Epithelial cell of proximal tubule (primary cell): ENCODE measurements at regions not wholly inside any gene's neighbourhood (a gene's known extent, or its start where the extent isn't known, plus 50 kb on each side); places are given as distances from the start of the nearest gene placed in this dataset.

Experiments used
- DNase-seq: peaks from one replicate; pipeline ENCODE4 v3.0.0-alpha.2; 2011; ENCODE audit warnings: low read depth
- H3K4me3 ChIP-seq: 2 replicates; pipeline ENCODE4 v1.5.1; 2011; ENCODE audit warnings: low read depth, mild to moderate bottlenecking, low read length
- TF ChIP-seq, protein P1 (sequence below): conservative IDR thresholded peaks from 2 replicates; pipeline ENCODE4 v1.5.1; 2012; ENCODE audit warnings: low read depth, mild to moderate bottlenecking, low read length

DNA sequence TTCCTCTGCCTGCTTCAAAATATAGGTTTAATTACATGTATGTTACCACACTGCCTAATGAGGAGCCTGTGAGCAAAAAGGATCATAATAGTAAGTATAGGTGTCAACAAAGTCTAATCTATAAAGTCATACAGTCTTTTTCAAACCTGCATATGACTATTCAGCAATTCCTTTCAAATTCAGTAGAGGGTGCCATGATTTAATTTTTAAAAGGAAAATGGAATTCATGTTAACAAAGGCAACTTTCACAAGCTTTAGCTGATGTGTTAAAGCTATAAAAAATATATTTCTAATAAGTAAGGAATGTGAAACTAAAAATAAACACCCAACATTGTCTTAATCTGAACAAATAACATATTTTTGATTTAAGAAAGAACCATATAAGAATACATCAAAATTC is 52.1 kb downstream of the MPP7 start:
- no peak for DNase-seq
- TF ChIP-seq, protein P1, sequence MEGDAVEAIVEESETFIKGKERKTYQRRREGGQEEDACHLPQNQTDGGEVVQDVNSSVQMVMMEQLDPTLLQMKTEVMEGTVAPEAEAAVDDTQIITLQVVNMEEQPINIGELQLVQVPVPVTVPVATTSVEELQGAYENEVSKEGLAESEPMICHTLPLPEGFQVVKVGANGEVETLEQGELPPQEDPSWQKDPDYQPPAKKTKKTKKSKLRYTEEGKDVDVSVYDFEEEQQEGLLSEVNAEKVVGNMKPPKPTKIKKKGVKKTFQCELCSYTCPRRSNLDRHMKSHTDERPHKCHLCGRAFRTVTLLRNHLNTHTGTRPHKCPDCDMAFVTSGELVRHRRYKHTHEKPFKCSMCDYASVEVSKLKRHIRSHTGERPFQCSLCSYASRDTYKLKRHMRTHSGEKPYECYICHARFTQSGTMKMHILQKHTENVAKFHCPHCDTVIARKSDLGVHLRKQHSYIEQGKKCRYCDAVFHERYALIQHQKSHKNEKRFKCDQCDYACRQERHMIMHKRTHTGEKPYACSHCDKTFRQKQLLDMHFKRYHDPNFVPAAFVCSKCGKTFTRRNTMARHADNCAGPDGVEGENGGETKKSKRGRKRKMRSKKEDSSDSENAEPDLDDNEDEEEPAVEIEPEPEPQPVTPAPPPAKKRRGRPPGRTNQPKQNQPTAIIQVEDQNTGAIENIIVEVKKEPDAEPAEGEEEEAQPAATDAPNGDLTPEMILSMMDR, result peak; percentile 60
- H3K4me3 ChIP-seq, result no peak overlapping the region

DNA sequence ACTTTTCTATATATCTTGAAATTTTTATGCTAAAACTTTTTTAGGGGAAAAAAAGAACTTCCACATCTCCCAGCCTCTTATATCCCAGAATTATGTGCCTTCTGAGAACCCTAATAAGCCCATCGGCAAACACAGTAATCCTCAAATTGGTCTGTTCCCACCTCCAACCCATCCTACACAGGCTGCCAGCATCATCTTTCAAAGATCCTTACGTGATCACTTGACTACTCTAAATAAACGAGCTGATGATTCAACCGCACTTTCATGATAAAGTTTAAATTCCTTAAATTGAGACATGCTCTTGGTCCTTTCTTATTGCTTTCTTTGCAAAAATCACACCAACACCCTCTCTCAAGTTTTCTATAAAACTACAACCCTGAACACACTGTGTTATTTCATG is 52.5 kb downstream of the MPP7 start:
- no peak overlapping the region for H3K4me3 ChIP-seq
- TF ChIP-seq, protein P1, result no peak
- no peak for DNase-seq

DNA sequence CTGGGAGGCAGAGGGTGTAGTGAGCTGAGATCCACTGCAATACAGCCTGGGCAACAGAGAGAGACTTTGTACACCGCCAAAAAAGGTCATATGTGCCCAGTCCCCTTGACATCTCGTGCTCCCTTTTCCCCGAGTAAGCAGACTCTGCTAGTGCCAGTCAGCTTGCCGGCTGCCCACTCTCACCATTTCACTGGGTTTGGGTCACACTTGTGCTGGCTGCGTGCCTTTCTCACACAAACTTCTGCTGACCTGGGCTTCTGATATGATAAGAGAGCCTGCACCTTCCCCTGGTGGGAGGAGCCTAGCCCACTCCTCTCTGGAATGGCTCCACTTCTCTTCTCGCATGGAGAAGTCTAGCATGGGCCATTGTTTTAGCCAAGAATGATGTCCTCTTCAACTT is 53.4 kb downstream of the MPP7 start:
- TF ChIP-seq, protein P1, result no peak
- H3K4me3 ChIP-seq, result no peak overlapping the region
- no peak for DNase-seq

DNA sequence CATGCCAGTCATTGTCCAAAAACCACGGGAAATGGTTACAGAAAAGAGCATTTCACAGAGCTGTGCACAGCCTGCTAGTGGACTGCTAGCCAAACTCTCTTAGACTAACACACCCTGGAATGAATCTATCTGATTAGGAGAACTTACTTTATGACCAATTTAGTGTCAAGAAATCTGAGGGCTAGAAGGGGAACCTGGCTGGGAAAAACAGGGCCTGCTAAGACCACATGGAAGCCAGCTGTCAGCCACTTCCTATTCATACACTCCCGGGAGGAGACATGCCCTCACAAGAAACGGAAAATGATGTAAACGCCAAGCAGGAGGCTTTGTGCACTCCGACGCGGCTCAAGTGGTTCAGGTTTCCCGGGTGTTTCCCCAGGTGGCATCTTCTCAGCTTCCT is 54.8 kb downstream of the MPP7 start:
- TF ChIP-seq, protein P1, result no peak
- no peak overlapping the region for H3K4me3 ChIP-seq
- no peak for DNase-seq

DNA sequence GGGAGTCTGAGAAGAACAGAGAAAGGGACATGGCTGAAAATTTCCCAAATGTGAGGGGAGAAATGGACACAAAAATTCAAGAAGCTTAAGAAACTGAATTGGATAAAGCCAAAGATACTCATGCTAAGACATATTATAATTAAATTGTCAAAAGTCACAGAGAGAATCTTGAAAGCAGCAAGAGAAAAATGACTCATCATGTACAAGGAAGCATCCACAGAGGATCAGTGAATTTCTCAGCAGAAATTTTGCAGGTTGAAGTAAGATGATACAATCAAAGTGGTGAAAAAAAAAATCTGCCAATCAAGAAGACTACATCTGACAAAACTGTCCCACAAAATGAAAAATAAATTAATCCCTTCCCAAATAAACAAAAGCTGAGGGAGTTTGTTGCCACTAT is 56.8 kb downstream of the MPP7 start:
- TF ChIP-seq, protein P1, result no peak
- no peak overlapping the region for H3K4me3 ChIP-seq
- no peak for DNase-seq

DNA sequence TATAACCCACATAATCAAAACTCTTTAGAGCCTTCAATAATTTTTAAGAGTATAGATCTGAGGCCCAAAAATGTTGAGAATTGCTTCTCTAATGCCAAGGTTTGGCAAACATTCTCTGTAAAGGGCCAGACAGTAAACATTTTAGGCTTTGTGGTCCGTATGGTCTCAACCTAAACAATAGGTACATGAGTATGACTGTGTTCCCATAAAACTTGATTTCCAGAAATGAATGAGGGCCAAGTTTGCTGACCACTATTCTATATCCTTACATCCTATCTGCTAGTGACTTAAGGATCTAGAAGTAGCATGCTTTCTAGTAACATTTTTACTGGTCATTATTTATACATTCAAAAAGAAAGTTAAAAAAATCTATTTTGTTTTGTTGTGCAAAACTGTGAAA is 58.9 kb downstream of the MPP7 start:
- no peak for DNase-seq
- TF ChIP-seq, protein P1, result no peak
- no peak overlapping the region for H3K4me3 ChIP-seq

DNA sequence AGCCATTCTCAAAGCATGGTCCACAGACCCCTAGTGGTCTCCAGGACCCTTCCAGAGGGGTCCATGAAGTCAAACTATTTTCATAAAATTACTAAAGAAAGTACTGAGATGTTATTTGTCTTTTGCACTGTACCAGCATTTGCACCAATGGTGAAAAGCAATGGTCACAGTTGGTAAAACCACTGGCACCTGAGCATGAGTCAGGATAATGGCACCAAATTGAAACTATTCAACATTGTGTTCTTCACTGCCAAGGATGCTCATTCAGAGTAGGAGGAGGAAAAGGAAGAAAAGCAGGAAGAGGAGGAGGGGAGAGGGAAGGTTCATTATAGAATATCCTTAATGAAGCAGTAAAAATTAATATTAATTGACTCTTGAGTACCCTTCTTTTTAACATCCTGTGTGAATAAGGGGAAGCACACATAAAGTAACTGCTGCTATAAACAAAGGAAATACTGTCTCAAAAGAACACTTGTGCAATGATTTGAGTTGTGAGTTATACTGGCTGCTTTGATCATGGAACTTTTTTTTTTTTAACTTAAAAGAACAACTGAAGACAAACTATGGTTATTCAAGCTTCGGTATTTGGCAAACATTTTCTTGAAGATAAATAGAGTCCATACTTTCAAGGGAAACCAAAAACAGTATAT is 60.2 kb downstream of the MPP7 start:
- no peak overlapping the region for H3K4me3 ChIP-seq
- TF ChIP-seq, protein P1, result no peak
- DNase-seq, result no peak
